IMR-90 (cell line): ENCODE measurements at regions not wholly inside any gene's neighbourhood (a gene's known extent, or its start where the extent isn't known, plus 50 kb on each side); places are given as distances from the start of the nearest gene placed in this dataset.

ENCODE experiments used
- CEBPB ChIP-seq: IDR thresholded peaks from 2 replicates; pipeline ENCODE4 v1.6.1; 2012; ENCODE audit warnings: low read depth, low read length, improper control_type of control experiment
- CHD1 ChIP-seq: IDR thresholded peaks from 2 replicates; pipeline ENCODE4 v1.6.1; 2012; ENCODE audit warnings: low read depth, low read length, improper control_type of control experiment
- FOS ChIP-seq: fragments of 150-350 bp; IDR thresholded peaks from 2 replicates; pipeline ENCODE4 v1.6.1; 2016; ENCODE audit warnings: low read depth, low read length
- MAFK ChIP-seq: IDR thresholded peaks from 2 replicates; pipeline ENCODE4 v1.6.1; 2012; ENCODE audit warnings: low read depth, low read length, improper control_type of control experiment
- MAZ ChIP-seq: IDR thresholded peaks from 2 replicates; pipeline ENCODE4 v1.6.1; 2012; ENCODE audit warnings: low read depth, mild to moderate bottlenecking, low read length, improper control_type of control experiment, moderate library complexity, borderline replicate concordance
- MXI1 ChIP-seq: IDR thresholded peaks from 2 replicates; pipeline ENCODE4 v1.6.1; 2012; ENCODE audit warnings: low read depth, mild to moderate bottlenecking, low read length, moderate library complexity, borderline replicate concordance
- NFE2L2 ChIP-seq: fragments of 150-350 bp; IDR thresholded peaks from 2 replicates; pipeline ENCODE4 v1.6.1; 2016; ENCODE audit warnings: low read depth, mild to moderate bottlenecking, low read length
- POLR2A ChIP-seq: IDR thresholded peaks from 2 replicates; pipeline ENCODE4 v1.6.1; 2012; ENCODE audit warnings: mild to moderate bottlenecking, low read depth, low read length
- RAD21 ChIP-seq: IDR thresholded peaks from 2 replicates; pipeline ENCODE4 v1.6.1; 2012; ENCODE audit warnings: low read length, improper control_type of control experiment
- RFX5 ChIP-seq: IDR thresholded peaks from 2 replicates; pipeline ENCODE4 v1.8.0; 2012; ENCODE audit warnings: low read depth, mild to moderate bottlenecking, low read length, moderate library complexity
- SMC3 ChIP-seq: fragments of 150-350 bp; IDR thresholded peaks from 2 replicates; pipeline ENCODE4 v1.6.1; 2016; ENCODE audit warnings: low read depth, mild to moderate bottlenecking, antibody characterized with exemption, low read length, moderate library complexity
- TF ChIP-seq, protein P1 (sequence below): conservative IDR thresholded peaks from 2 replicates; pipeline ENCODE4 v1.5.1; 2012; ENCODE audit warnings: mild to moderate bottlenecking, low read depth, low read length, improper control_type of control experiment
- TF ChIP-seq, protein P2 (sequence below): fragments of 150-350 bp; IDR thresholded peaks from 2 replicates; pipeline ENCODE4 v1.6.1; 2017; ENCODE audit warnings: mild to moderate bottlenecking, antibody characterized with exemption, low read length, low read depth

DNA sequence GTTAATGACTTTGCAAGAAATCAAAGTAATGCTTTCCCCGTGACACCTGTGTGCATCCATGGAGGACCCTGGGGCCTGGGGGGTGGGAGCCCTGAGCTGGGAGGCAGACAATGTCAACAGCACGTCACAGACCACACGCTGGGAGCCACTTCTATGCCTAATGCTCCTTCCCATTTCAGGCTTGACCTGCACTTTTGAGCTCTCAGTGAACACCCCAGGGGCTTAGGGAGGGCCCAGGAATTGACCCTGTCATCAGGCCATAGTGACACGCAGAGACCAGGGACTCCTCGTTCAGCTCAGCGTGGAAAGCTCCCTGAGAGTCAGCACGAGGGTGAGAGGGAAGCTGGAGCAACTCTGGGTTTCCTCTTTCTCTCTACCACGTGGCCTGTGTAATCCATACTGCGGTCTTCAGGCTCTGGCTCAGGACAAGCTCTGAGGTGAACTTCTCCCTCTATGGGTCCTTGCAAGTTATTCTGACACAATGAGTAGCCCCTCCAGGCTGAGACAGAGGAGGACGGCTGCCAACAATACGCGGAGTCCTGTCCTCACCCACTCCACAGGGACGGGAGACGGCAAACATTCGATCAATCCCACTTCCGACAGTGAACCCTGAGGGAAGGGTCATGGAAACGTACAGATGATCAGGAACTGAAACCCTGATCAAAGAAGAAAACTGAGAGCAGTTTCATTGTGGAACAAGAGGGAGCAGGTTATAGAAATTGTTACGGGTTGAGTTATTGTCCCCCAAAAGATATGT lies 130.8 kb upstream of the IRX4 start:
- TF ChIP-seq, protein P1, sequence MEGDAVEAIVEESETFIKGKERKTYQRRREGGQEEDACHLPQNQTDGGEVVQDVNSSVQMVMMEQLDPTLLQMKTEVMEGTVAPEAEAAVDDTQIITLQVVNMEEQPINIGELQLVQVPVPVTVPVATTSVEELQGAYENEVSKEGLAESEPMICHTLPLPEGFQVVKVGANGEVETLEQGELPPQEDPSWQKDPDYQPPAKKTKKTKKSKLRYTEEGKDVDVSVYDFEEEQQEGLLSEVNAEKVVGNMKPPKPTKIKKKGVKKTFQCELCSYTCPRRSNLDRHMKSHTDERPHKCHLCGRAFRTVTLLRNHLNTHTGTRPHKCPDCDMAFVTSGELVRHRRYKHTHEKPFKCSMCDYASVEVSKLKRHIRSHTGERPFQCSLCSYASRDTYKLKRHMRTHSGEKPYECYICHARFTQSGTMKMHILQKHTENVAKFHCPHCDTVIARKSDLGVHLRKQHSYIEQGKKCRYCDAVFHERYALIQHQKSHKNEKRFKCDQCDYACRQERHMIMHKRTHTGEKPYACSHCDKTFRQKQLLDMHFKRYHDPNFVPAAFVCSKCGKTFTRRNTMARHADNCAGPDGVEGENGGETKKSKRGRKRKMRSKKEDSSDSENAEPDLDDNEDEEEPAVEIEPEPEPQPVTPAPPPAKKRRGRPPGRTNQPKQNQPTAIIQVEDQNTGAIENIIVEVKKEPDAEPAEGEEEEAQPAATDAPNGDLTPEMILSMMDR, result no peak
- TF ChIP-seq CEBPB (no peak), MAFK (no peak), POLR2A (no peak), MAZ (no peak), SMC3 (no peak), MXI1 (no peak), FOS (no peak), RFX5 (no peak), NFE2L2 (no peak), CHD1 (no peak), RAD21 (no peak)
- TF ChIP-seq, protein P2, sequence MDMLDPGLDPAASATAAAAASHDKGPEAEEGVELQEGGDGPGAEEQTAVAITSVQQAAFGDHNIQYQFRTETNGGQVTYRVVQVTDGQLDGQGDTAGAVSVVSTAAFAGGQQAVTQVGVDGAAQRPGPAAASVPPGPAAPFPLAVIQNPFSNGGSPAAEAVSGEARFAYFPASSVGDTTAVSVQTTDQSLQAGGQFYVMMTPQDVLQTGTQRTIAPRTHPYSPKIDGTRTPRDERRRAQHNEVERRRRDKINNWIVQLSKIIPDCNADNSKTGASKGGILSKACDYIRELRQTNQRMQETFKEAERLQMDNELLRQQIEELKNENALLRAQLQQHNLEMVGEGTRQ, result no peak
